GM19438 (cell line): ENCODE measurements at regions not wholly inside any gene's neighbourhood (a gene's known extent, or its start where the extent isn't known, plus 50 kb on each side); places are given as distances from the start of the nearest gene placed in this dataset.

Experiments used
- ATAC-seq: cut with Tn5 transposase; IDR thresholded peaks from one replicate; pipeline ENCODE4 v1.9.1; 2021; ENCODE audit warnings: low read depth; ENCODE audit not compliant: unreplicated experiment

- no peak for ATAC-seq
Observed at GRCh38 chr2:107282135-107282534, 396.2 kb upstream of the ST6GAL2 start.

DNA sequence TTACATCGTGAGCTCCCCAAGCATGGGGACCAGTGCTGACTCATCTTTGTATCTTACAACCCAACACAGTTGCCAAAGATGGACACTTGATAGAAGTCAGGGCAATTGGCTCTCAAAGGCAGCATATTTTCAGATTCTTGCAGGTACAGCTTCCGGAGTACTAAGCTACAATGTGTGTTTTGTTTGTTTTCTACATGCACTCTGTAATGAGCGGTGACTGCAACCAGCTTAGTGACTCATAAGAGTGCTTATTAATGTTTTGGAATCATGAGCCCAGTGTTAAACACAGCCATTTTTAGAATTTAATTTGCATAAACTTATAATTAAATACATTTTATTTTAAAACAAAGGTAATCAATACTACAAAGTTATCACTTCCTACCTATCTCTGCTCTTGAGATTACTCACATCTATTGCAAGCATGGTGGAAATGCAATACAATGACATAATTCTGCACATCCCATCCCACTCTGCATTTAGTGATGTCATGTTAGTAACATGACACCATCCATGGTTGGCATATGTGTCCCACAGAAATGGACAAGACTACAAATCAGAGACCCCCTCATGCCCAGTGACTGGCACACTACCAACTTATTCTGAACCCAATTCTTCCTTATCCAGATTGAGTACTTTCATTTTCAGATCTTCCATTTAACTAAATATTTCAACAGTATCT lies 399.8 kb upstream of the ST6GAL2 start:
- no peak for ATAC-seq

- no peak for ATAC-seq
Observed at GRCh38 chr2:107290041-107290440, 404.1 kb upstream of the ST6GAL2 start.

- ATAC-seq = no peak
Observed at GRCh38 chr2:107303964-107304363, 418.0 kb upstream of the ST6GAL2 start.

- no peak for ATAC-seq
Observed at GRCh38 chr2:107305966-107306365, 420.0 kb upstream of the ST6GAL2 start.

- ATAC-seq = no peak
Observed at GRCh38 chr2:107306881-107307280, 420.9 kb upstream of the ST6GAL2 start.

GRCh38 chr2:107308835-107309234 lies 422.9 kb upstream of the ST6GAL2 start:
- no peak for ATAC-seq

GRCh38 chr2:107312240-107312639 lies 426.3 kb upstream of the ST6GAL2 start:
- no peak for ATAC-seq

DNA sequence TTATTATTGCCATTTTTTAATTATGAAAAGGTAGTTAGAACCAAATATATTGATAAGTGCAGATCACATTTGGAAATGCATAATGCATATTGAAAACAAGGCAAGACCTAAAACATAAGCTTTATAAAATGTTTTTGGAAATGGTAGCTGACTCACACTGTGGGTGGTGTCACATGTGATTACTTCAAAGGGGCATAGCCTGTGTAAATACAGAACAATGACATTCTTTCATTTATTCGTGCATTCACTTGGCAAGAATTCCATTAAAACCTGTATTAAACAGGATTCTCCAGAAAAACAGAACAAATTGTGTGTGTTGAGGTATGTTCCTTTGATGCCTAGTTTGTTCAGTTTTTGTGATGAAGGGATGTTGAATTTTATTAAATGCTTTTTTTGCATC lies 427.3 kb upstream of the ST6GAL2 start:
- ATAC-seq = no peak

DNA sequence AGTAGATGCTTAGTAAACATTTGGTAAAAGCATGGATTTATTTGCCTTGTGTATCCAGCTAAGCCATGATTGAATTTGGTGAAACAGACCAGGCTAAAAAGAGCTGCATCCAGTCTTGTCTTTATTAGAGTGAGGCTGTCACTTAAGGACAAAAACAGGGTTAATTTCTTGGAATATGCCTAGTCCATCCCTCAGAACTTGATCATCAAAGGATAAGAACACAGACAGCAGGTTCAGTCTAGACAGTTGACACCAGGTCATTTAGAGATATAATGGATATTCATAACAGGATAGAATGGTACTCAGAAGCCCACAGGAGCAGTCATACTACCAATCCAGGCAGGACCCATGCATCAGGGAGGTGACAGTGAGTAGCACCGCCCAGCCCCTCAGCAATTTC lies 434.9 kb upstream of the ST6GAL2 start:
- no peak for ATAC-seq

GRCh38 chr2:107322416-107322815 lies 436.4 kb upstream of the ST6GAL2 start:
- no peak for ATAC-seq

- ATAC-seq = no peak
Observed at GRCh38 chr2:107323946-107324565, 438.1 kb upstream of the ST6GAL2 start.

GRCh38 chr2:107325981-107326786 lies 440.2 kb upstream of the ST6GAL2 start:
- no peak for ATAC-seq

GRCh38 chr2:107334306-107334705 lies 448.3 kb upstream of the ST6GAL2 start:
- ATAC-seq = no peak

- ATAC-seq = no peak
Observed at GRCh38 chr2:107336526-107336925, 450.6 kb upstream of the ST6GAL2 start.

DNA sequence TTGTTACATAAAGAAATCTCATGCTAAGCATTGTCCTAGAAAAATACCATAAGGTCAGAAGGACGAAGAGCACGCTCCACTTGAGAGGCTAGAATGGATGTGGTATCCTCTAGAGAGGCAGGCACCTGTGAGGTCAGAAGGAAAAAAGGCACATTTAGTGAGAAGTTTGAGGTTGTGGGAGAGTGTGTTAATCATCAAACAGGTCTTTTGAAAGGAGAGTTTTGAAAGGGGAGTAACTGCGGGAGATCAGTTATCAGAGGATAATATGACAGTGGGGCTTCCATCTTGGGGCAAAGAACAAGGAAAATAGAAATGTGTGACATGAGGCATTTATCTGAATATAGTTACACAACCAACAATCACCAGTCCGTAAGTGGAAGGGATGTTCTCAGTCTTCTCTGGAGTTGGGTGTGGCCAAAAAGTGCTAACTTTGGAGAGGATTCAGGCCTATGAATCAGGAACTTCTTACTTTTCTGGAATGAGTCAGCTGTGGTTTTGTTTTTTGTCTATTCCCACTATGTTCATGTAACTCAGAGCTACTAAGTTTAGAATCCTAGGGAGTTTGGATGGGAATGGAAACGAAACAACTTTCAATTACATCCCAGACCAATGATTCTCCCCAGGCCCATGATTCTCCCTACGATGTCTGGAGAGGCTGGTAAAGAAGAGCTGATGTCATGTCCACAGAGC lies 451.4 kb upstream of the ST6GAL2 start:
- ATAC-seq = no peak

GRCh38 chr2:107338059-107338458 lies 452.1 kb upstream of the ST6GAL2 start:
- no peak for ATAC-seq

GRCh38 chr2:107338571-107338970 lies 452.6 kb upstream of the ST6GAL2 start:
- ATAC-seq = no peak

GRCh38 chr2:107340955-107341354 lies 455.0 kb upstream of the ST6GAL2 start:
- ATAC-seq = no peak

- no peak for ATAC-seq
Observed at GRCh38 chr2:107349329-107349728, 463.4 kb upstream of the ST6GAL2 start.

DNA sequence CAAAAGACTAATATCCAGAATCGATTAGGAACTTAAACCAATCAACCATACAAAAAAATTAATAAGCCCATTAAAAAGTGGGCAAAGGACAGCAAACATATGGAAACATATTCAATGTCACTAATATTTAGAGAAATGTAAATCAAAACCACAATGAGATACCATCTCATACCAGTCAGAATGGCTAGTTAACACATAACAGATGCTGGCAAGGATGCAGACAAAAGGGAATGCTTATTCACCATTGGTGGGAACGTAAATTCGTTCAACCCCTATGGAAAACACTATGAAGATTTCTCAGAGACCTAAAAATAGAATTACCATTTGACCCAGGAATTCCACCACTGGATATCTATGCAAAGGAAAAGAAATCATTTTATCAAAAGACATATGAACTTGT lies 468.2 kb upstream of the ST6GAL2 start:
- no peak for ATAC-seq
